Astrocyte (in vitro differentiated cells and primary cell): ENCODE measurements at regions not wholly inside any gene's neighbourhood (a gene's known extent, or its start where the extent isn't known, plus 50 kb on each side); places are given as distances from the start of the nearest gene placed in this dataset.

Experiments
- EZH2 ChIP-seq: IDR thresholded peaks from 2 replicates; pipeline ENCODE4 v1.6.1; 2012; ENCODE audit warnings: mild to moderate bottlenecking, low read length, inconsistent platforms; ENCODE audit not compliant: insufficient read depth
- TF ChIP-seq, protein P1 (sequence below): IDR thresholded peaks from 2 replicates; pipeline ENCODE4 v1.5.1; 2011; ENCODE audit warnings: low read depth, mild to moderate bottlenecking, inconsistent platforms, low read length, moderate library complexity; ENCODE audit not compliant: insufficient read depth

DNA sequence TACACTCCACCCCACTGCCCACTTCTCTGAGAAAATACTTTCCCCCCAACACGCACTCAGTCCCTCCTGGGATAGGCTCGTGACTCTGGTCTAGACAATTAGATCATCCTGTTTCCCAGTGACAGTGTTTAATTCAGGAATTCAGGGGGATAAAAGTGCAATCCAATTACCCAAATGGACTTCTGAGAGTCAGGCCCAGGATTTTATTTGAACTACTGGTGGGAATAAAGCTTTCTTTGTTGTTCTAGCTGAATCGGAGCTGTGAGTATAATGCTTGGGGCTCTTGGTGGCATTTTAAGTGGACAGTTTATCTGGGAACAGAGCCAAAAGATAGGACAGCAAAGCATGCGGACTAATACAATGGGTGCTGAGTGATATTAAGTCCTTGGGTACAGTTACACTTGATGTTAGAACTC lies 683.3 kb downstream of the MAT2B start:
- TF ChIP-seq EZH2: no peak
- TF ChIP-seq, protein P1, sequence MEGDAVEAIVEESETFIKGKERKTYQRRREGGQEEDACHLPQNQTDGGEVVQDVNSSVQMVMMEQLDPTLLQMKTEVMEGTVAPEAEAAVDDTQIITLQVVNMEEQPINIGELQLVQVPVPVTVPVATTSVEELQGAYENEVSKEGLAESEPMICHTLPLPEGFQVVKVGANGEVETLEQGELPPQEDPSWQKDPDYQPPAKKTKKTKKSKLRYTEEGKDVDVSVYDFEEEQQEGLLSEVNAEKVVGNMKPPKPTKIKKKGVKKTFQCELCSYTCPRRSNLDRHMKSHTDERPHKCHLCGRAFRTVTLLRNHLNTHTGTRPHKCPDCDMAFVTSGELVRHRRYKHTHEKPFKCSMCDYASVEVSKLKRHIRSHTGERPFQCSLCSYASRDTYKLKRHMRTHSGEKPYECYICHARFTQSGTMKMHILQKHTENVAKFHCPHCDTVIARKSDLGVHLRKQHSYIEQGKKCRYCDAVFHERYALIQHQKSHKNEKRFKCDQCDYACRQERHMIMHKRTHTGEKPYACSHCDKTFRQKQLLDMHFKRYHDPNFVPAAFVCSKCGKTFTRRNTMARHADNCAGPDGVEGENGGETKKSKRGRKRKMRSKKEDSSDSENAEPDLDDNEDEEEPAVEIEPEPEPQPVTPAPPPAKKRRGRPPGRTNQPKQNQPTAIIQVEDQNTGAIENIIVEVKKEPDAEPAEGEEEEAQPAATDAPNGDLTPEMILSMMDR: no peak
